Lung microvascular endothelial cell (primary cell): ENCODE measurements at regions not wholly inside any gene's neighbourhood (a gene's known extent, or its start where the extent isn't known, plus 50 kb on each side); places are given as distances from the start of the nearest gene placed in this dataset.
A peak's percentile ranks its signal among the peaks of the same experiment; 100 is the strongest.

Source experiments
- DNase-seq, 2 donors: peaks; one replicate each; pipeline versions ENCODE4 v3.0.0 to v3.0.0-alpha.2; 2010; ENCODE audit warnings: low read depth in 2 of 2

GRCh38 chr3:182255158-182255557, 538.1 kb upstream of the ATP11B start:
- no peak for DNase-seq

- no peak for DNase-seq
Observed at GRCh38 chr3:182257361-182257760, 535.9 kb upstream of the ATP11B start.

- peak; percentile 20 to 54 for DNase-seq
Observed at GRCh38 chr3:182258538-182259177, 534.6 kb upstream of the ATP11B start.

GRCh38 chr3:182259579-182259978, 533.7 kb upstream of the ATP11B start:
- peak in 1 of 2 donors; percentile 1 for DNase-seq

GRCh38 chr3:182261041-182261440, 532.3 kb upstream of the ATP11B start:
- DNase-seq: no peak

DNA sequence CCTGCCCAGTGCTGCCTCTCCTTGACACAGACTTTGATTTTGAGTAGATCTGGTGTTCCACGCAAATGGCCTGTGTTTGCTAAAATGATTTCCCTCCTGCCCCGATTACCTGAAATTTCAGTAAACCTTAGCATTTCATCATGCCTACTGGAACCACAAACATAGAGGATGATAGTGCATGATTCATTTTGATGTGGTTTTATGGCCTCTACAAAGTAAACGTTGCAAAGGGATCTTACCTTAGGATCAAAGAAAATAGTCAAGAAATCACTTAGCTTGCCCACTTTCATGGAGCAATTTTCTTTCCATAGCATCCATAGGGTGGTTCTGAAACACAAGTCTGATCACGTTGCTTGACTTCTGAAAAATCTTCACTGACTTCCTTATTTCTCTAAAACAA, 524.6 kb upstream of the ATP11B start:
- DNase-seq: no peak

- no peak for DNase-seq
Observed at GRCh38 chr3:182276512-182276911, 516.8 kb upstream of the ATP11B start.

DNA sequence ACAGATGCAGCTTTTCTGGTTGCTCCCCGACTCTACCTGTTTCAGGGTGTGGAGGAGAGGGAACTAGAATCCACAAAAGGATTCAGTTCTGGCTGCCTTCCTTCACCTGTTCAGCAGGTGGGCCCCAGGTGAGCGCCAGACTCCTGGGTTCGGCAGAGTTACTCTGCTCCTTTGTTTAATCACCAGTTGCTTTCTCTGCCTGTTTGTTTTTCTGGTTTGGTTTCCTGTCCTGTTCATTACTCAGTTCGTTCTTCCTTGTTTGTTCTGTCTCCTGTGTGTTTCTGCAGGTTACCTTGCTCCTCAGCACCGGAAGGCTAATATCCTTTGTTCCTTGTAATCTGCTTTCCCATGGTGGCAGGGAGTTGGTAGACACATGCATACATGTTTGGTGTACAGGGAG, 508.5 kb upstream of the ATP11B start:
- no peak for DNase-seq

GRCh38 chr3:182292591-182292990, 500.7 kb upstream of the ATP11B start:
- no peak for DNase-seq

DNA sequence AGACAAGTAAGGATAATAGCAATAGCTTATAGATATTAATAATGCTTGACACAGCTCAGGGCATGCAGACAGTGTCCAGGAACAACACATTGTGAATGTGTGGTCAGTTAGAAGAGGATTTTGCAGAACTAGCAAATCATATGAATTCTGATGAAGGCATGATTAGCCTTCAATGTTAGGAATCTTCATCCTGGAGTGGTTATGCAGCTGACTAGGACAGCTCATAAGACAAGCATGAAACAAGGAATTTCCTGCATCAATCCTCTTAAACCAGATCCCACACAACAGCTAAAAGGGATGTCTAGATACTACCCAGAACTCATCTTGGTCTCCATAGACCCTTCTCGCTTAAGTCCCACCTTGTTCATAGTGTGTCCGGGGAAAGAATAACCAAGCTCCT, 499.0 kb upstream of the ATP11B start:
- DNase-seq: no peak

- no peak for DNase-seq
Observed at GRCh38 chr3:182294696-182295095, 498.6 kb upstream of the ATP11B start.

DNA sequence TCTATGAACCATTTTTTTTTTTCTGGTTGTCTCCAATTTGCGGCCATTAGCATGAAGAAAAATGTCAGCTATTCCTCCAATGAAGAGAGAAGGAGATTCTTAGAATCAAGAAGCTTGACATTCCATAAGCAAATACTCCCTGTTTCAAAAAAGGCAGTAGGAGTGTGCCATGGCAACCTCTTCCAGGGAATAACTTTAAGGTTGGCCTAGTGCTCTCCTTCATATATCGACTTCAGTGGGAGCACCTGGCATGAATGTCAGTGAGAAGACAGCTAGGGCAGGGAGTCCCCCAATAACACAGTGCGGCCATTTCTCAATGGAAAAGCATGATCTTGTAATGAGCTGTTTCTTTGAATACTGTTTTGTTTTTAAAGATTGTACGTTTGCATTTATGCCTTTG, 493.0 kb upstream of the ATP11B start:
- no peak for DNase-seq

DNA sequence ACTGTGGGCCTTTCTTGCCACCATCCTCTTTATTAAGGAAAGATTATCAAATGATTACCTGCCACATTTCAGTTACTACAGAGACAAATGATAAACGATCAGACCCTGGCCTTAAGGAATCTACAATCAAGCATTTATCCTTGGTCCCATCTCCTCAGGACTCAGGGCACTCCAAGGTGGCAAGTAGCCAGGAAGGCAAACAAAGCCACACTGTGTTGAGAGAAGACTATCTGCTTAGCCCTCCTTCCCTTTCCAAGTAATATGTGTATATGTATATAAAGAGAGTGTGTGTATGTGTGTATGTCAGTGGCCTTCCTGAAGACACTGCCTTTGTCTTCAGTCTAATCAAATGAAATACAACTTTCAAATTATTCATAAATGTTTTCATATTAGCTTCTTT, 490.1 kb upstream of the ATP11B start:
- DNase-seq: no peak

- no peak for DNase-seq
Observed at GRCh38 chr3:182305881-182306665, 487.2 kb upstream of the ATP11B start.

GRCh38 chr3:182308328-182308727, 485.0 kb upstream of the ATP11B start:
- no peak for DNase-seq

GRCh38 chr3:182309120-182309519, 484.2 kb upstream of the ATP11B start:
- no peak for DNase-seq

DNA sequence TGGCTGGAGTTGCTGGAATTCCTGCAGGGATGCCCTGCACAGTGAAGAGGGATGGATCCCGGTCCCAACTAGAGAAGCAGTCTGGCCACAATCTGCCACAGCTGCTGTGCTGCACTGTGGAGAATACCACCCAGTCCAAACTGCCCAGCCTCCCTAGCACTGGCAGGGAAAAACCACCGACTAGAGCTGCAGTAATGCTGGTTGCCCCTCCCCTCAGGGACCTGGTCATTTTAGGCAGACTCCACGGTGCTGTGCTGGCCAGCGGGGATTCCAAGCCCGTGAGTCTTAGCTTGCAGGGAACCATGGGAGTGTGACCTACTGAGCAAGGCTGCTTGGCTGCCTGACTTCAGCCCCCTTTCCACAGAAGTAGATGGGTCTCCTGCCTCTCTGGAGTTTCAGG, 478.0 kb upstream of the ATP11B start:
- DNase-seq: no peak

- DNase-seq: no peak
Observed at GRCh38 chr3:182323126-182323700, 470.1 kb upstream of the ATP11B start.

DNA sequence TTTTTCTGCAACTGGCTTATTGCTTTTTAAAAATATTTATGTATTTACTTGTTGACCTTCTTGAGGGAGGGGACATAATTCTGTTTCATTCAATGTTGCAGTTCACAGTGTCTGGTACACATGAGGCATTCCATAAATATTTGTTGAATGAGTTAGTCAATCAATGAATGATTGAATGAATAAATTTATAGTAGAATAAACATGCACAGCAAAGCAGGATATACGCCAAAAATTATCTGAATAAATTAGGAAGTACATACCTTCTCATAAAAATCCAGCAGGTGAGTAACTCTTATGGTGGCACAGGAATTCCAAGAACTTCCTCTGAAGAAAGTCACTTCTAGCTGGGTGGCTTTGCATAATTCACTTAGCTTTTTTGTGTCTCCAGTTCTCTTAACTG, 469.4 kb upstream of the ATP11B start:
- DNase-seq: no peak

DNA sequence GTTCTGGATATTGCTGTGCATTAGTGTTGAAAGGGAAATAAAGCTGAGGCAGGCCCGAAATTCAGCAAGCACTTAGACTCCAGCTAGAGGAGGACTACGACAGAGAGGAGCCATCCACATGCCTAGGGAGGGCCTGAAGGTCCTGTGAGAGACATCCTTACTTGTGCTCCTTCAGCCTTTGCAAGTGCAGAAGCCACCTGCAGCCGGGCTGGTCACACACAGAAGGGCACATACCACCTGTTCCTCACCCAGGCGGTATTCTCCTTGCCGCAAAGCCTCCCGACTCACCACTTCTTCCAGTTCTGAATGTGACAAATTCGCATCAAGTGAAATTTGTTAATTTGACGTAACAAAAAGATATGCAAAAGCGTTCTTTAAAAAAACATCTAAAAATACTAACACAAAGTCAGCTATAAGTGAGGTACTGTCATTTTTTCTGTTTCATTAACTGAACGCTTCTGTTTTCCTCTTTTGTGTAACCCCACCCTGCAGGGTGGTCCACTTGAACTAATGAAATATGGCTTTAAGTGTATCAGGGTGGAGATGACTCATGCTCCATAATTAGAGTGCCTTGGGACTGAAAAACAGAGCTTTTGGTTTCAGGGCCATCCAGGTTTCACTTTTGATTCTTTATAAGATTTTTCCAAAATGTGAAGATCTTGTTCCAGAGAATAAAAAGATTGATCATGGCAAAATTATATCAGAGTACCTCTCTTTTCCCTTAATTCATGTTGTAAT, 467.9 kb upstream of the ATP11B start:
- DNase-seq: no peak

DNA sequence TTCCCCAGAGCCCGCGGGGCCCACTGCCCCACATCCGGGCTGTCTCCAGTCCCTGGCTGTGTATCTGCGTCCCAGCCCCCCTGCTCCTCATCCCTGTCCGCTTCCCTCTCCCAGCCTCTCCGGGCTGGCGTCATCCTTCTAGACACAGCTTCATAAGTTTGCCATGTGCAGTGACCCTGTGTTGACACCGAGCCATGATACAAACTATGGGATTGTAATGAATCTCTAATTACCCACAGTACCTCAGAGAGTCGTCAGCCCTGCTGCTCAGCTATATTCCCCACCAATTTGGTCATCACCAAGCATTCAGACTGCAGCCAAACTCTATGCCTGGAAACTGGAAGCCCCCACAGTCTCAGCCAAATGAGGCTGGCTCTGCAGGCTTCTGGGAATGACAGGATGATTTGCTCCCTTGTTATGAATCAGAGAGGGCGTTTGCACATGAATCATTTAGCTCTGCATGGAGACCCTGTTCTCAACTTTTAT, 466.1 kb upstream of the ATP11B start:
- DNase-seq: no peak

DNA sequence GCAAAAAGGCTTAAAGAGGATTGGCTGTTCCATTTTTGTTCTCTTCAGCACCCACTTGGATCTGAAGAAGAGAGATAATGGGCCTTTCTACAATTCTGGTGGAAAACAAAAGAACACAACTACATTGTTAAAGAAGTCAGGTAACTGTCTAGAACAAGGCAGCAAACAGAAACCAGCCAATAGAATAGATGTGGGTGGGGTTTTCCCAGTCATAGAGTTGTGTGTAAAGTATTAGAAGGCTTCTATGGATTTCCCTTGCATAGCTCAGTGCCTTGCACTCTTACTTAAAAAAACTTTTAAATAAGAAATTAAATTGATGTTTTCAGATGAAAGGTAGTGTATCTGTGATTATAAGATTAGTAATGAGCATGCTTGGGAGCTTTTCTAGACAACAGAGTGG, 462.7 kb upstream of the ATP11B start:
- no peak for DNase-seq
